ENCODE measurements at regions not wholly inside any gene's neighbourhood (a gene's known extent, or its start where the extent isn't known, plus 50 kb on each side); places are given as distances from the start of the nearest gene placed in this dataset.

DNA sequence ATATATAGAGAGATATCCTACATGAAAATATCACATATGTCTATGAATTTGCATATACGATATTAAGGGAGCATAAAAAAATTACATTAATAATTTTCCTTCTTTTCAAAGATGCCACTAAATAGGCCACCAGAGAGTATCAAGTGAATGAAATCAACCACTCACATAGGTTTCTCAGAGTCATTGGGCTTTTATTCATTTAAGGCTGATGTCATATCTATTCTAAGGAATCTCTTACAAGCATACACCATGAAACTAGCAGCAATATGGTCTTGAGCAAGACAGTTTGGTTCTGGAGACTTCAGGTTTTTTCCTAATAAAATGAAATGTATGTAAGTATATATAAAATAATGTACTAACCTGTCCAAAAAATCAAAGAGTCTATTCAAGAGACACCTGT, 420.4 kb downstream of the PLA2G4A start:
- no peak overlapping the region for H3K4me3 ChIP-seq (ENCODE audit: low read depth, low read length)
- TF ChIP-seq, protein P1, sequence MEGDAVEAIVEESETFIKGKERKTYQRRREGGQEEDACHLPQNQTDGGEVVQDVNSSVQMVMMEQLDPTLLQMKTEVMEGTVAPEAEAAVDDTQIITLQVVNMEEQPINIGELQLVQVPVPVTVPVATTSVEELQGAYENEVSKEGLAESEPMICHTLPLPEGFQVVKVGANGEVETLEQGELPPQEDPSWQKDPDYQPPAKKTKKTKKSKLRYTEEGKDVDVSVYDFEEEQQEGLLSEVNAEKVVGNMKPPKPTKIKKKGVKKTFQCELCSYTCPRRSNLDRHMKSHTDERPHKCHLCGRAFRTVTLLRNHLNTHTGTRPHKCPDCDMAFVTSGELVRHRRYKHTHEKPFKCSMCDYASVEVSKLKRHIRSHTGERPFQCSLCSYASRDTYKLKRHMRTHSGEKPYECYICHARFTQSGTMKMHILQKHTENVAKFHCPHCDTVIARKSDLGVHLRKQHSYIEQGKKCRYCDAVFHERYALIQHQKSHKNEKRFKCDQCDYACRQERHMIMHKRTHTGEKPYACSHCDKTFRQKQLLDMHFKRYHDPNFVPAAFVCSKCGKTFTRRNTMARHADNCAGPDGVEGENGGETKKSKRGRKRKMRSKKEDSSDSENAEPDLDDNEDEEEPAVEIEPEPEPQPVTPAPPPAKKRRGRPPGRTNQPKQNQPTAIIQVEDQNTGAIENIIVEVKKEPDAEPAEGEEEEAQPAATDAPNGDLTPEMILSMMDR (IDR thresholded peaks at IDR 0.05; ENCODE audit: borderline replicate concordance, insufficient read depth, low read depth, low read length): no peak

DNA sequence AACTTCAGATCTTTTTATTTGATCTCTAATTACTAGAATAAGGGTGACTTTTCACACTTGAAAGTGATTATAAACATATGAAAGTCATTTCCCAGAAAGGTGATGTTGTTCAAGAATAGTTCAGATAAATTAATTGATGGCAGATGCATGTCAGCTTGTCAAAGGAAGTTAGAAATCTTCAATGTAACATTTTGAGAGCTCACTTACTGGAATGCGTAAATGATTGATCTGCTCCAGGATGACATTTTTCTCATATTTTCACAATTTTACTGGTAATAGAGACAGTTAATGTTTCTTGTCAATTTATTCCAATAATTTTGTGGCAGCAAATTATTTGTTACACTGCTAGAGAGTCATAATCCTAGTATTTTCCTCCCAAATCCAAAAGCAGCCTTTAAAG, 424.2 kb downstream of the PLA2G4A start:
- TF ChIP-seq, protein P1 (IDR thresholded peaks at IDR 0.05; ENCODE audit: borderline replicate concordance, insufficient read depth, low read depth, low read length): no peak
- no peak overlapping the region for H3K4me3 ChIP-seq (ENCODE audit: low read depth, low read length)

DNA sequence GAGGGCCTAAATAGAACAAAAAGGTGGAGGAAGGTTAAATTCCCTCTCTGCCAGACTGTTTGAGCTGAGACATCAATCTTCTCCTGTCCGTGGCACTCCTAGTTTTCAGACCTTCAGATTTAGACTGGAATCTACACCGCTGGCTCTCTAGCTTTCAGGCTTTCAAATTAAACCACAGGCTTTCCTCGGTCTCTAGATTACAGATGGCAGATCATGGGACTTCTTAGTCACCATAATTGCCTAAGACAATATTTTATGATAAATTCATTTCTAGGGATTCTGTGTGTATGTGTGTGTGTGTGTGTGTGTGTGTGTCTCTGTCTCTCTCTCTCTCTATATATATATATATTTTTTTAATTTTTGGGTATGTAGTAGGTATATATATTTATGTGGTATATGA, 428.7 kb downstream of the PLA2G4A start:
- H3K4me3 ChIP-seq (ENCODE audit: low read depth, low read length): no peak overlapping the region
- TF ChIP-seq, protein P1 (IDR thresholded peaks at IDR 0.05; ENCODE audit: borderline replicate concordance, insufficient read depth, low read depth, low read length): no peak

DNA sequence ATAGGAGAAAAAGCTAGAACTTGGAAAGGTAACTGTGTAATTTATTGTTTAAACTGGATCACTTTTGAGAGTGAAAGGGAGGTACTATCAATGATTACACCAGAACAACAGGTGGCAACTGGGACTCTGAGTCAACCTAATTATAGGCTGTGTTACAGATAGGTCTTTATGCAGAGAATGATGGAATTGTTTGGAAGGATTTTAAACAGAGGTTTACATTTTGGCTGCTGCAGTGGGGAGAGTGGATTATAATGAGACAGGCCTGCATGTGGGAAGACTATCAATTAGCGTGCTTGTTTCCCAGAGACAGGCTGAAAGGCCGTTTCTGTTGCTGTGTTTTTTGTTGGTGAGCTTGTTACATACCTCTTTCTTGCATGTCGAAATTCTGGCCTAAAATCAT, 432.9 kb downstream of the PLA2G4A start:
- TF ChIP-seq, protein P1 (IDR thresholded peaks at IDR 0.05; ENCODE audit: borderline replicate concordance, insufficient read depth, low read depth, low read length): no peak
- H3K4me3 ChIP-seq (ENCODE audit: low read depth, low read length): no peak overlapping the region

DNA sequence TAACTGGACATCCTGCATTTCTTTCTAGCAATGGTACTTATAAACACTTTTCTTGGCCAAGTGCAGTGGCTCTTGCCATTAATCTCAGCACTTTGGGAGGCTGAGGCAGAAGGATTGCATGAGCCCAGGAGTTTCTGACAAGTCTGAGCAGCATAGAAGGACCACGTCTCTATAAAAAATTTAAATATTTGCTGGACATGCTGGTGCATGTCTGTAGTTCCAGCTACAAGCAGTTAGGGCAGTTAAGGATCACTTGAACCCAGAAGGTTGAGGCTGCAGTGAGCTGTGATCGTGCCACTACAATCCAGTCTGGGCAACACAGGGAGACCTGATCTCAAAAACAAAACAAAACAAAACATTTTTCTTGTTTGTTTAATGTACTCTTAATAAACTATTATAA, 434.0 kb downstream of the PLA2G4A start:
- no peak overlapping the region for H3K4me3 ChIP-seq (ENCODE audit: low read depth, low read length)
- TF ChIP-seq, protein P1 (IDR thresholded peaks at IDR 0.05; ENCODE audit: borderline replicate concordance, insufficient read depth, low read depth, low read length): no peak

DNA sequence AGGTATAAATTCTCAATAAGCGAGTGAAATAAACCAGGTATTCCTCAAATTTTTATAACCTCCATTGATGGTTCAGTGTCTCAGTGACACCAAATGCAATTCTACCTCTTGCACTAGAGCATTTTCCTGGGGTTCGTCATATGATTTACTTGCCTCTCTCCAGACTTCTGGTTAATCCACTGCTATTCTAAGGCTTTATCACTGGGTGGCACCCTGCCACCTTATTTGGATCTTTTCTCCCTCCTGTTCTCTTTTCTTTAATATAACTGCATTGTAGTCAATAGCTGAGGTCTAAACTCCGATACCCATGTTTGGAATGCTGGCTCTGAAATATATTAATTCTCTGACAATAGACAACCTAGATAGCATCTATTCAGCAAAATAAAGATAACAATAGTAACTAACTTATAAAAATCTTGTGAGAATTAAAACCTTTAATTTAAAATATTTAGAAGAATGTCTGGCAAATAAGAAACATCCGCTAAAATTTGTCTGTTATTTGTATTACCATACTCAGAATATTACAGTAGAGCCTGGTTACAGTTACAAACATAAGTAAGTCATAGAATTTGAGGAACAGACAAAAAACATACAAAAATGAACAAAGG, 436.4 kb downstream of the PLA2G4A start:
- H3K4me3 ChIP-seq (ENCODE audit: low read depth, low read length): no peak overlapping the region
- TF ChIP-seq, protein P1 (IDR thresholded peaks at IDR 0.05; ENCODE audit: borderline replicate concordance, insufficient read depth, low read depth, low read length): peak; percentile 8; the same call in 1 of the 2 replicates

DNA sequence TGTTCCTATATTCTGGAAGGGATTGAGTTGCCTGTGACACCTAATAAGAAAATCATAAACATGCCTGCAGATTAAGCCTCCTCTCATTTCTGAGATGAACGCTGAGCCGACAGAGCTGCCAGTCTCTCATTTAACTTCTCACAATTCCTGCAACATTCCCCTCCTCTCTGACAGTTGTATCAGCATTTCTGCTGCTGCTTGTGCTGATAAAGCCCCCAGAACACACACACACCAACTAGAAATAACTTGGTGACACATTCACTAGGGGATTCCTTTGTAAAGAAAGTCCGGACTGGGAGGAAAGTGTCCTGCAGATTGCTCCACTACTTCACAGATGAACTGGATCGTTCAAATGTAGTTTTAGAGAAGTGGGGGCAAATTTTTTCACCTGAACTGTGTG, 437.3 kb downstream of the PLA2G4A start:
- TF ChIP-seq, protein P1 (IDR thresholded peaks at IDR 0.05; ENCODE audit: borderline replicate concordance, insufficient read depth, low read depth, low read length): no peak
- no peak overlapping the region for H3K4me3 ChIP-seq (ENCODE audit: low read depth, low read length)

Measured in GM12875 (cell line).